ENCODE measurements at regions not wholly inside any gene's neighbourhood (a gene's known extent, or its start where the extent isn't known, plus 50 kb on each side); places are given as distances from the start of the nearest gene placed in this dataset.
A peak's percentile ranks its signal among the peaks of the same experiment; 100 is the strongest.

DNA sequence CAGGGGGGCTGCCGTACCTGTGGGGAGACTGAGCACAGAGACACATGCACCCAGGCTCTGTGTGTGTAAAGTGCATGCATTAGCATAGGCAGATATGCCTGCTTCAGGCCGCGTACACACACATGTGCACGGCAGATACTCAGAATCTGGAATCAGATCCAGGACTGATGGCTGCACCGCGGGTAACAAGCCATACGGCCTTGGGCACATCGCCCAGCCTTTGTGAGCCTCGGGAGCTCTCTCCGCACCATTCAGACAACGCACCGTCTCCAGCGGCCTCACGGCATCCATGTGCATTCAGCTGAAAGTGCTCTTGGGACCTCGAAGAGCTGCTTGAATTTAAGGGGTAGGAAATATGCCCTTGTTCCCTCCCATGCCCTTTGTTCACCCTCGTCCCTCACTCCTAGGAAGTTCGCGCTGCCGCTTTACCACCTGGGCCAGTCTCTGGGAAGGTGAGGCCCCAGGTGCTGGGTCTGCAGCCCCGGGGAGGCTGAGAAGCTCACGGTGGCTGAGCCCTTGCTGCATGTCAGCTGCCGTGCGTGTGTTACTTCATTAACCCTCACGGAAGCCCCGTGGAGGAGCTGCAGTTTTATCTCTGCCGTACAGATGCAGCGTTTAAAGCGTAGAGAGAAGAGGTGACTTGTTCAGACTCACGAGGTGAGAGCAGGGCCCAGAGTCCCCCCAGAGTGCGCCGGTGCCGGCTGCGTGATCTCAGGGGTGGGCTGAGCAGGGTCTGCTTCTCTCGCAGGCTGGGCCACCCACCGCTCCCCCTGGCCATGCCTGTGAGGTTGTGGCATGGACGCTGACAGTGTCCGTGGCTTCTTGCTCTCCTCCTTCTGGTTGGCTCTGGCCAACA is 377.7 kb upstream of the MYT1L start:
- H3K36me3 ChIP-seq = no peaks in the 10 kb centered on the region
- no peak overlapping the region for H3K9ac ChIP-seq
- H3K4me3 ChIP-seq = no peak overlapping the region
- H3K9me3 ChIP-seq = no peaks in the 10 kb centered on the region
- H4K20me1 ChIP-seq = no peaks in the 10 kb centered on the region
- no peak overlapping the region for H3K4me2 ChIP-seq
- H3K27ac ChIP-seq = no peak overlapping the region
- no peaks in the 10 kb centered on the region for H3K27me3 ChIP-seq
- H3K4me1 ChIP-seq = peaks cover 50% of the 10 kb centered on the region
- no peak for TF ChIP-seq Cebpa-rat (IDR thresholded peaks at IDR 0.05)

DNA sequence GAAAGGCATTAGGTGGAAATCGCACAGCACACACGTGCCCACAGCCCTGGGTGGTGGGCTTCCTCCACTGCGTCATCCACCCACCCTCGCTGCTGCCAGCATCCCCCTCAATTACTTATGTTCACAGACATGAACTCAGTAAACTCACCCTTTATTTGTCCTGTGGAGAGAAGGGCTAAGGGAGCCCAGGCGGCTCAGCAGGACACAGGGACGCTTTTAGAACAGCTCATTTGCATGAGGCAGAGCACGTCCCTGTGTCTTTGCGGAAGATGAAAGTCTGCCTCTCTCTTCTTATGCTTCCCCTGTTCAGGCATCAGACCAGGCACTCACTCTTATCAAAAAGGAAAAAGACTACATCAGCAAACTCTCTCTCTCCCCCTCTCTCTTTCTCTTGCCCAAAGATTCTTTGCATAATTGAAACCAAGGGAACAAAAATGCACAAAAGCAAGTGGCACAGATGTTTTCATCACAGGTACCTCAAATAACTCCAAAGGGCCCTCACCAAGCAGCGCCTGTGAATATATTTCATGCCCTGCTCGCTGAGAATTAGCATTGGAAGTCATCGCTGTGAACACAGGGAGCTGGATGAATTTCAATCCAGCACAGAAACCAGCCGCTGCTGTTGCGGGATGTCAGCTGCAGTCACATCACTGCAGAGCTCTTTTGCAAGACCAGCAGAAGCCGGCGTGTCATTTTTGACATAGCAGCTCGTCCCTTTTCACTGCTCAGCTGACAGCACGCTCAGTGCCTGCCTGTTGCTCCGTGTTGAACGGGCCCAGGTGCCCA is 376.3 kb upstream of the MYT1L start:
- H3K9me3 ChIP-seq = no peaks in the 10 kb centered on the region
- no peak overlapping the region for H3K9ac ChIP-seq
- H3K27me3 ChIP-seq = no peaks in the 10 kb centered on the region
- H3K4me3 ChIP-seq = no peak overlapping the region
- no peak for TF ChIP-seq Cebpa-rat (IDR thresholded peaks at IDR 0.05)
- H3K4me1 ChIP-seq = peaks cover 51% of the 10 kb centered on the region
- H4K20me1 ChIP-seq = no peaks in the 10 kb centered on the region
- H3K36me3 ChIP-seq = no peaks in the 10 kb centered on the region
- H3K27ac ChIP-seq = no peak overlapping the region
- peak overlapping the region; percentile 48 for H3K4me2 ChIP-seq

DNA sequence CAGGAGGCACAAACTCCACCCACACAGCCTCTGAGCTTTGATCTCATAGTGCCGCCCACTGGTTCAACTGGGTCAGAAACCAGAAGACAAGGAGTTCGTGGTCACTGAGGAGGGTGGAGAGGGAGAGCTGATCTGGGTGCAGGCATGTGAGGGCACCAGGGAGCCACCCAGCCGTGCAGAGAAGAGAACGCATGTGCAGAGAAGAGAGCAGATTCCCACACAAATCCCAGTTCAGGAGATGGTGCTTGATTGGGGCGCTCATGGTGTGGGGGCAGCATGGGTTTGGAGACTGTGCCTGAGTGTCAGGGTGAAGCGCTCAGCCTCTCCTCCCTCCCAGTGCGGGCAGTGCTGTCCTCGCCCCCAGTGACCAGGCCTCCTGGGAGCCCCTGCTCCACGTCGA is 375.2 kb upstream of the MYT1L start:
- H3K4me2 ChIP-seq = peak overlapping the region; percentile 48

DNA sequence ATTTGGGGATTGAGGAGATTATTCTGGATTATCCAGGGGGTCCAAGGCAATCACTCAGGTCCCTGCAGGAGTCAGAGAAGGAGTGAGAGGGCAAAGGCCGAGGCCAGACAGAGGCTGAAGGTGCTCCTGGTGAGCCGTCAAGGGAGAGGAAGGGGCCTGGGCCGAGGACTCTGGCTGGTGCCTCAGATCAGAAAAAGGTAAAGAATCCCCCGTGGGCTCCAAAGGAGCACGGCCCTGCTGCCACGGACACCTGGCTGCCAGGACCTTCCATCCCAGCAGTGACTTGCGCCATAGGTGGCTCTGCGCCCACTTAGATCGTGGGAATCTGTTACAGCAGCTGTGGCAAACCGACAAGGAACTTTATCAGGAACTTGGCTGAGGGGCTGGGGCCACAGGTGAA is 374.8 kb upstream of the MYT1L start:
- no peaks in the 10 kb centered on the region for H3K9me3 ChIP-seq
- no peak for TF ChIP-seq Cebpa-rat (IDR thresholded peaks at IDR 0.05)

More for the DNA sequence above, 375.2 kb upstream of the MYT1L start:
- no peak overlapping the region for H3K27ac ChIP-seq
- peaks cover 48% of the 10 kb centered on the region for H3K4me1 ChIP-seq
- no peak for TF ChIP-seq Cebpa-rat (IDR thresholded peaks at IDR 0.05)
- no peaks in the 10 kb centered on the region for H3K27me3 ChIP-seq
- no peaks in the 10 kb centered on the region for H4K20me1 ChIP-seq
- H3K4me3 ChIP-seq = no peak overlapping the region
- no peaks in the 10 kb centered on the region for H3K36me3 ChIP-seq
- H3K9me3 ChIP-seq = no peaks in the 10 kb centered on the region
- H3K9ac ChIP-seq = no peak overlapping the region

DNA sequence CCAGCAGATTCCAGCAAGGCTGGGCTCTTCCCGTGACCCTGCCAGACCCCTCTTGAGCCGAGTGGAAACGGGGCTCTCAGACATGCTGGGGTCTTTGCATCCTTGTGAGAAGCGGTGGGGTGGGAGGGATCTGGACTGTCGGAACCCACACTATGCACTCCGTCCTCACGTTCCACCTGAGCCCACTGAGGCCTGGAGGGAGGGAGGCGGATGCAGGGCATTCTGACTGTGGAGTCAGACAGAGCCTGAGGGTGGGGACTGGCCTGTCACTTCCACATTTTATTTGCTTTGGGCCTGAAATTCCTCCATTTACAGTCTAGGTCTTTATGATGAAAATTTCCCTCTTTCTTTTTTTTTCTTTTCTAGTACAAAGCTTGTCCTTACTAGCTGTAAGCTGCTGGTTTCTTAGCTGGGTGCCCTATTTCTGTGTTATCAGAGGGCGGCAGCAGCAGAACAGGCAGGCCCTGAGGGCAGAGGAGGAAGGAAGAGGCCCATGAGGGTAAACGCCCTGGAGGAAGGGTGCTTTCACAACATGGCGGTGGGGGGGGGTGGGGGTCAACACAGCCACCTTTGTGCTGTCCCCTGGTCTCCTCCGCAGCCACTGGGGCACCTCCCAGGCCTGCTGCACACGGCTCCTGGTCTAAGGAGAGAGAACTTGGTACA is 373.5 kb upstream of the MYT1L start:
- no peaks in the 10 kb centered on the region for H3K36me3 ChIP-seq
- peaks cover 49% of the 10 kb centered on the region for H3K4me1 ChIP-seq
- H4K20me1 ChIP-seq = no peaks in the 10 kb centered on the region
- H3K4me3 ChIP-seq = no peak overlapping the region
- peak overlapping the region; percentile 60 for H3K27ac ChIP-seq
- peak overlapping the region; percentile 32; the same call in 1 of the 2 replicates for H3K9ac ChIP-seq
- no peaks in the 10 kb centered on the region for H3K27me3 ChIP-seq
- no peaks in the 10 kb centered on the region for H3K9me3 ChIP-seq
- no peak for TF ChIP-seq Cebpa-rat (IDR thresholded peaks at IDR 0.05)
- H3K4me2 ChIP-seq = peak overlapping the region; percentile 48

More for the DNA sequence above, 374.8 kb upstream of the MYT1L start:
- Histone ChIP-seq H3K4me1 (peaks cover 44% of the 10 kb centered on the region), H3K4me3 (no peak overlapping the region), H4K20me1 (no peaks in the 10 kb centered on the region), H3K27ac (no peak overlapping the region), H3K9ac (no peak overlapping the region), H3K27me3 (no peaks in the 10 kb centered on the region), H3K36me3 (no peaks in the 10 kb centered on the region), H3K4me2 (peak overlapping the region; percentile 48)

DNA sequence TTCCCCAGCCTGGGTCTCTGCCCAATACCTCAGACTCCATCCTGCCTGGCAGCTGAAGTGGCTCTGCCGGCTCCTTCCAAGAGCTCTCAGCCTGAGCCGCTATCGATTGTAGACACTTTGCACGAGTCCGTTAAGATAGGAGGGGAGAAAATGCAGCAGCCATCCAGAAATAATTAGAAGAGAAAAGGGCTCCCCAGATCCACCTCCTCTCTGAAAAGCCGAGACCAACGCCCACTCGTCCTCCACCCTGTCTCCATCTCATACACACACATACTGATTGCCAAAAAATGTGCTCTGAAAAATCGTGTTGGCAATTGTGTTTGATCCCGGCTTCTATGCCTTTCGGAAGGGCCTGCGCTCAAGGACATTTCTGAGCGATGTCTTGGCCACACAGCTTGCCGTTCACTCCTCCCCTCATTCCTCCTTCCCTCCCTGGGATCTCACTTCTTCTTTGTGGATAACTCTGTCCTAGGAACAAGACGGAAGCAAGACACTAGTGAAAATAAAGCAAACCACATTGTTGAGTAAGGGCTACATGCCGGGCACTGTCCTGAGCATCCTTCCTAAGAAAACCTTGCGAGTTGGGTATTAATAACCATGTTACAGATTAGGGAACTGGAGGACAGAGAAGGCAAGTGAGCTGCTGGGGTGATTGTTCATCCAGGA is 372.8 kb upstream of the MYT1L start:
- no peaks in the 10 kb centered on the region for H4K20me1 ChIP-seq
- no peak overlapping the region for H3K4me3 ChIP-seq
- no peak for TF ChIP-seq Cebpa-rat (IDR thresholded peaks at IDR 0.05)
- no peaks in the 10 kb centered on the region for H3K9me3 ChIP-seq
- peak overlapping the region; percentile 60 for H3K27ac ChIP-seq
- H3K27me3 ChIP-seq = no peaks in the 10 kb centered on the region
- peaks cover 56% of the 10 kb centered on the region for H3K4me1 ChIP-seq
- H3K4me2 ChIP-seq = peak overlapping the region; percentile 48
- 0 out of 2 replicates have a peak overlapping the region, but pooled peaks have one; percentile 32 for H3K9ac ChIP-seq
- H3K36me3 ChIP-seq = no peaks in the 10 kb centered on the region

DNA sequence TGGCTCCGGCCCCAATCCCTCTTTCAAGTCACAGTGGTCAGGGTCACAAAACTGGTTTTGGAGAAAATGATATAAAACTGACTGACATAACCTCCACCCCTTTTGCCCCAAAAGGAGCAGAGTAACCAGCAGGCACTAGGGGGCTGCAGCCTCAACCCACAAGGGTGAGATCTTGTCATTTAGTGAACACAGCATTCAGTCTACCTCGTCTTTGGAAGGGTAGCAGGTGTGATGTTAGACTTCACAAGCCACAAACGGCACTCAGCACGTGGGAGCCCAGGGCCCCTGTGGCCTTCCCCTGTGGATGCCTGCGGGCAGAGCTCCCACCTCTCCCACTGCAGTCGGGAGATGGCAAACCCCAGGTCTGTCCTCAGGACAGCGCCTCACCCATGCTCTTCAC is 372.1 kb upstream of the MYT1L start:
- Histone ChIP-seq H3K4me3 (no peak overlapping the region), H3K4me1 (peaks cover 61% of the 10 kb centered on the region), H3K4me2 (no peak overlapping the region), H3K9ac (no peak overlapping the region), H3K27ac (no peak overlapping the region), H3K27me3 (no peaks in the 10 kb centered on the region), H4K20me1 (no peaks in the 10 kb centered on the region), H3K9me3 (no peaks in the 10 kb centered on the region), H3K36me3 (no peaks in the 10 kb centered on the region)
- no peak for TF ChIP-seq Cebpa-rat (IDR thresholded peaks at IDR 0.05)

DNA sequence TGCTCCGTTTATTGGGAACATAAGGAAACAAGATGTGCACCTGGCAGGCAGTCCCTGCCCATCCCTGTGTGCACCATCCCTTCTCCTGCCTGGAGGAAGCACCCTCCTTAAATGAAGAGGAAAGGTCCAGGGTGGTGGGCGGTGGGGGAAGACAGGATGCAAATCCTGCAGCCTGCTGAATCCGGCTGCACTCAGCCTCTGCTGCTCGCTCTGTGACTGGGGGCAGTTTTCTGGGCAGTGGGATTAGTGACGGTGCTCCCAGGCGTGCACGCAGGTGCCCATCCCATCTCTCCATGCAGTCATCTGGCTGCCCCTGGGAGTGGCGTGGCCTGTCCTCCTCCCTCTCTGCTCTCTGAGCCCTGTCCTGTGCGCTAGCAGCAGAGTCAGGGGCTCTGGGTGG is 371.3 kb upstream of the MYT1L start:
- H3K4me1 ChIP-seq = peaks cover 54% of the 10 kb centered on the region
- H3K9me3 ChIP-seq = no peaks in the 10 kb centered on the region
- no peak overlapping the region for H3K4me2 ChIP-seq
- no peaks in the 10 kb centered on the region for H3K27me3 ChIP-seq
- no peaks in the 10 kb centered on the region for H4K20me1 ChIP-seq
- H3K9ac ChIP-seq = no peak overlapping the region
- no peaks in the 10 kb centered on the region for H3K36me3 ChIP-seq
- no peak overlapping the region for H3K27ac ChIP-seq
- no peak overlapping the region for H3K4me3 ChIP-seq
- no peak for TF ChIP-seq Cebpa-rat (IDR thresholded peaks at IDR 0.05)

DNA sequence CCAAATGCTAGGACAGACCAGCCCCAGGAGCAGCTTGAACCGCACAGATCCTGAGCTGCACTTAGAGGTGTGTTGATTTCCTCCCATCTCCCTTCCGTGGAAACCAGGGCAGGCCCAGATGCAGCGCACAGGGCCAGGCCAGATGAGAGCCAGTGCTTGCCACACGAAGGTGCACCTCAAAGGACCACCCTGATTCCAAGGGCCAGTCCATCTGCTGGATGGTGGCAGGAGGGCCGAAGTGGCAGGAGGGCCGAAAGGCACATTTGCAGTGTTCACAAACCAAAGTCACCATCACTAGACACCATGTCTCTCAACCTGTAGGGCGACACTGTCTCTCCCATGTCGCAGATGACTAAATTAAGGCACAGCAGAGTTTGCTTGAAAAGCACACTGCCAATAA is 370.7 kb upstream of the MYT1L start:
- Histone ChIP-seq H3K27me3 (no peaks in the 10 kb centered on the region), H3K9ac (no peak overlapping the region), H3K27ac (no peak overlapping the region), H3K36me3 (no peaks in the 10 kb centered on the region), H3K4me2 (no peak overlapping the region), H3K4me3 (no peak overlapping the region), H3K4me1 (peaks cover 48% of the 10 kb centered on the region), H4K20me1 (no peaks in the 10 kb centered on the region), H3K9me3 (no peaks in the 10 kb centered on the region)
- TF ChIP-seq Cebpa-rat (IDR thresholded peaks at IDR 0.05) = no peak
